ENCODE measurements at regions not wholly inside any gene's neighbourhood (a gene's known extent, or its start where the extent isn't known, plus 50 kb on each side); places are given as distances from the start of the nearest gene placed in this dataset.
"Not testable (repeated sequence)": the region's sequence is repeated elsewhere in the genome, so short reads cannot be mapped to it uniquely, and the experiment has no call there.

- DNase-seq (ENCODE audit: low read depth in 4 of 4, low spot score in 1 of 4), result no peak
These were observed 67.3 kb upstream of the RASGRF1 start for GRCh38 chr15:79157631-79158592.

- DNase-seq (ENCODE audit: low read depth in 4 of 4, low spot score in 1 of 4), result no peak
These were observed 66.3 kb upstream of the RASGRF1 start for GRCh38 chr15:79156704-79157375.

GRCh38 chr15:79154483-79155135 lies 64.0 kb upstream of the RASGRF1 start:
- DNase-seq (ENCODE audit: low read depth in 4 of 4, low spot score in 1 of 4), result no peak

- DNase-seq (ENCODE audit: low read depth in 4 of 4, low spot score in 1 of 4), result not testable (repeated sequence)
These were observed 53.7 kb upstream of the RASGRF1 start for GRCh38 chr15:79144290-79144689.

- no peak for DNase-seq (ENCODE audit: low read depth in 4 of 4, low spot score in 1 of 4)
These were observed 50.4 kb upstream of the RASGRF1 start for GRCh38 chr15:79140846-79141570.

All from stimulated activated CD4-positive, alpha-beta T cell treated with anti-CD3 and anti-CD28 coated beads, Interleukin-1b, Interleukin-23, amount 100 ng/mL, for 24 hours (primary cell).